ENCODE measurements at regions not wholly inside any gene's neighbourhood (a gene's known extent, or its start where the extent isn't known, plus 50 kb on each side); places are given as distances from the start of the nearest gene placed in this dataset.

DNA sequence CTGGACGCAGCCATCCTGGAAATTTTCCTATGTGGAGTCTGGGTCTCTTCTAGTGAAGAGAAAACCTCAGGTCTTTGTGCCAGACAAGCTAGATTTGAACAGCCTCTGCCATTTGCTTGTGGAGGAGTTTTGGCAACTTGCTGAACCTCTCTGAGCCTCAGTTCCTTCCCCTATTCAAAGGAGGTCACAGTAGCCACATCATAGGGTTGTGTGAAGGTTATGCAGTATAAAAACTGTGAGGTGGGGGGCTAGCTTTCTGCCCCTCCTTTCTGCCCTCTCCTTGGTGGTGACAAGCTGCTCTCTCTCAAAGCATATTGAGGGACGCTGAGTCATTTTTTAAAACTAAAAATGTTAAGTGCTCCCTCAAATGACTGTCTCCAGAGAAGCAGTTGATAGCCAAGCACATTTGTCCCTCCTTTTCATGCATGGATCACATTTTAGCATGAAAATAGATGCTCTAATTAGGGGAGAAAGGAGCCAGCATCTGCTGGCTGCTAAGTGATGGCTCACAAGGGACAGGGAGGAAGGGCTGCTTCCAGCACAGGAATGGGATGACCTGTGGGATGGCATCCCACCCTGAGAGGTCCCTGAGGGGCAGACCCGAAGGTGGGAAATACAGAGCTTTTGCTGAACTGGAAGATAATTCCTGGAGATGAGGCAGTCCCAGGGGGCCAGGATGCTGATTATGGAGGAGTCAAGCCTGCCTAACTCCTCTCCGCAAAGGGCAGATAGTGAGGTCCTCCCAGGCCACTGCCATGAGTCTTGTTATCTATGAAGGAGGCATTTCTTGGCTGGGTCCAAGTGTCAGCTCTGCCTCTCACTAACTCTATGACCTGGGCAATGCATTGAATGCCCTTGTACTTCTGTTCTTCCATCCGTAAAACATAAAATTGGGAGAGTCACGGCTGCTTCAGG lies 218.8 kb downstream of the RAB11FIP4 start:
- TF ChIP-seq, protein P1, sequence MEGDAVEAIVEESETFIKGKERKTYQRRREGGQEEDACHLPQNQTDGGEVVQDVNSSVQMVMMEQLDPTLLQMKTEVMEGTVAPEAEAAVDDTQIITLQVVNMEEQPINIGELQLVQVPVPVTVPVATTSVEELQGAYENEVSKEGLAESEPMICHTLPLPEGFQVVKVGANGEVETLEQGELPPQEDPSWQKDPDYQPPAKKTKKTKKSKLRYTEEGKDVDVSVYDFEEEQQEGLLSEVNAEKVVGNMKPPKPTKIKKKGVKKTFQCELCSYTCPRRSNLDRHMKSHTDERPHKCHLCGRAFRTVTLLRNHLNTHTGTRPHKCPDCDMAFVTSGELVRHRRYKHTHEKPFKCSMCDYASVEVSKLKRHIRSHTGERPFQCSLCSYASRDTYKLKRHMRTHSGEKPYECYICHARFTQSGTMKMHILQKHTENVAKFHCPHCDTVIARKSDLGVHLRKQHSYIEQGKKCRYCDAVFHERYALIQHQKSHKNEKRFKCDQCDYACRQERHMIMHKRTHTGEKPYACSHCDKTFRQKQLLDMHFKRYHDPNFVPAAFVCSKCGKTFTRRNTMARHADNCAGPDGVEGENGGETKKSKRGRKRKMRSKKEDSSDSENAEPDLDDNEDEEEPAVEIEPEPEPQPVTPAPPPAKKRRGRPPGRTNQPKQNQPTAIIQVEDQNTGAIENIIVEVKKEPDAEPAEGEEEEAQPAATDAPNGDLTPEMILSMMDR (IDR thresholded peaks at IDR 0.05; ENCODE audit: low read depth, low read length, missing input control), result no peak
- no peak for TF ChIP-seq RAD21 (IDR thresholded peaks at IDR 0.05)
- TF ChIP-seq GABPA (IDR thresholded peaks at IDR 0.05 in 1 of 2, conservative IDR thresholded peaks at IDR 0.05 in 1 of 2), result no peak
- TF ChIP-seq JUND (IDR thresholded peaks at IDR 0.05), result no peak
- TF ChIP-seq SP1 (IDR thresholded peaks at IDR 0.05), result no peak
- no peak for TF ChIP-seq EGR1 (IDR thresholded peaks at IDR 0.05; ENCODE audit: low read depth in 2 of 2)
- TF ChIP-seq, protein P2, sequence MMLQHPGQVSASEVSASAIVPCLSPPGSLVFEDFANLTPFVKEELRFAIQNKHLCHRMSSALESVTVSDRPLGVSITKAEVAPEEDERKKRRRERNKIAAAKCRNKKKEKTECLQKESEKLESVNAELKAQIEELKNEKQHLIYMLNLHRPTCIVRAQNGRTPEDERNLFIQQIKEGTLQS (IDR thresholded peaks at IDR 0.05), result no peak
- TF ChIP-seq, protein P3, sequence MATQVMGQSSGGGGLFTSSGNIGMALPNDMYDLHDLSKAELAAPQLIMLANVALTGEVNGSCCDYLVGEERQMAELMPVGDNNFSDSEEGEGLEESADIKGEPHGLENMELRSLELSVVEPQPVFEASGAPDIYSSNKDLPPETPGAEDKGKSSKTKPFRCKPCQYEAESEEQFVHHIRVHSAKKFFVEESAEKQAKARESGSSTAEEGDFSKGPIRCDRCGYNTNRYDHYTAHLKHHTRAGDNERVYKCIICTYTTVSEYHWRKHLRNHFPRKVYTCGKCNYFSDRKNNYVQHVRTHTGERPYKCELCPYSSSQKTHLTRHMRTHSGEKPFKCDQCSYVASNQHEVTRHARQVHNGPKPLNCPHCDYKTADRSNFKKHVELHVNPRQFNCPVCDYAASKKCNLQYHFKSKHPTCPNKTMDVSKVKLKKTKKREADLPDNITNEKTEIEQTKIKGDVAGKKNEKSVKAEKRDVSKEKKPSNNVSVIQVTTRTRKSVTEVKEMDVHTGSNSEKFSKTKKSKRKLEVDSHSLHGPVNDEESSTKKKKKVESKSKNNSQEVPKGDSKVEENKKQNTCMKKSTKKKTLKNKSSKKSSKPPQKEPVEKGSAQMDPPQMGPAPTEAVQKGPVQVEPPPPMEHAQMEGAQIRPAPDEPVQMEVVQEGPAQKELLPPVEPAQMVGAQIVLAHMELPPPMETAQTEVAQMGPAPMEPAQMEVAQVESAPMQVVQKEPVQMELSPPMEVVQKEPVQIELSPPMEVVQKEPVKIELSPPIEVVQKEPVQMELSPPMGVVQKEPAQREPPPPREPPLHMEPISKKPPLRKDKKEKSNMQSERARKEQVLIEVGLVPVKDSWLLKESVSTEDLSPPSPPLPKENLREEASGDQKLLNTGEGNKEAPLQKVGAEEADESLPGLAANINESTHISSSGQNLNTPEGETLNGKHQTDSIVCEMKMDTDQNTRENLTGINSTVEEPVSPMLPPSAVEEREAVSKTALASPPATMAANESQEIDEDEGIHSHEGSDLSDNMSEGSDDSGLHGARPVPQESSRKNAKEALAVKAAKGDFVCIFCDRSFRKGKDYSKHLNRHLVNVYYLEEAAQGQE (IDR thresholded peaks at IDR 0.05), result no peak
- TF ChIP-seq, protein P4, sequence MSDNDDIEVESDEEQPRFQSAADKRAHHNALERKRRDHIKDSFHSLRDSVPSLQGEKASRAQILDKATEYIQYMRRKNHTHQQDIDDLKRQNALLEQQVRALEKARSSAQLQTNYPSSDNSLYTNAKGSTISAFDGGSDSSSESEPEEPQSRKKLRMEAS (IDR thresholded peaks at IDR 0.05), result no peak
- TF ChIP-seq, protein P5, sequence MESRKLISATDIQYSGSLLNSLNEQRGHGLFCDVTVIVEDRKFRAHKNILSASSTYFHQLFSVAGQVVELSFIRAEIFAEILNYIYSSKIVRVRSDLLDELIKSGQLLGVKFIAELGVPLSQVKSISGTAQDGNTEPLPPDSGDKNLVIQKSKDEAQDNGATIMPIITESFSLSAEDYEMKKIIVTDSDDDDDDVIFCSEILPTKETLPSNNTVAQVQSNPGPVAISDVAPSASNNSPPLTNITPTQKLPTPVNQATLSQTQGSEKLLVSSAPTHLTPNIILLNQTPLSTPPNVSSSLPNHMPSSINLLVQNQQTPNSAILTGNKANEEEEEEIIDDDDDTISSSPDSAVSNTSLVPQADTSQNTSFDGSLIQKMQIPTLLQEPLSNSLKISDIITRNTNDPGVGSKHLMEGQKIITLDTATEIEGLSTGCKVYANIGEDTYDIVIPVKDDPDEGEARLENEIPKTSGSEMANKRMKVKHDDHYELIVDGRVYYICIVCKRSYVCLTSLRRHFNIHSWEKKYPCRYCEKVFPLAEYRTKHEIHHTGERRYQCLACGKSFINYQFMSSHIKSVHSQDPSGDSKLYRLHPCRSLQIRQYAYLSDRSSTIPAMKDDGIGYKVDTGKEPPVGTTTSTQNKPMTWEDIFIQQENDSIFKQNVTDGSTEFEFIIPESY (IDR thresholded peaks at IDR 0.05), result no peak

All from liver (tissue), 3 donors.